Fibroblast of lung (primary cell): ENCODE measurements at regions not wholly inside any gene's neighbourhood (a gene's known extent, or its start where the extent isn't known, plus 50 kb on each side); places are given as distances from the start of the nearest gene placed in this dataset.

Experiments
- DNase-seq, 2 donors: peaks; one replicate each; pipeline versions ENCODE4 v3.0.0 to v3.0.0-alpha.2; 2010; ENCODE audit warnings: low read depth in 2 of 2
- H2AFZ ChIP-seq: 2 replicates; pipeline ENCODE4 v1.5.1; 2012; ENCODE audit warnings: low read length, control low read depth, inconsistent platforms
- H3K27ac ChIP-seq: 2 replicates; pipeline ENCODE4 v1.5.1; 2011; ENCODE audit warnings: low read length, control low read depth; ENCODE audit not compliant: insufficient read depth
- H3K27me3 ChIP-seq: 2 replicates; pipeline ENCODE4 v1.5.1; 2011; ENCODE audit warnings: mild to moderate bottlenecking, low read length; ENCODE audit not compliant: control insufficient read depth, insufficient read depth
- H3K36me3 ChIP-seq: 2 replicates; pipeline ENCODE4 v1.5.1; 2011; ENCODE audit warnings: low read length; ENCODE audit not compliant: control insufficient read depth, insufficient read depth
- H3K4me1 ChIP-seq: 2 replicates; pipeline ENCODE4 v1.5.1; 2011; ENCODE audit warnings: low read length; ENCODE audit not compliant: control insufficient read depth, insufficient read depth; ENCODE audit errors: extremely low read depth
- H3K4me2 ChIP-seq: 2 replicates; pipeline ENCODE4 v1.5.1; 2011; ENCODE audit warnings: low read length, control low read depth; ENCODE audit not compliant: insufficient read depth; ENCODE audit errors: extremely low read depth
- H3K4me3 ChIP-seq, 4 experiments: fragments of 200-600 bp in 1 of 4; sonication (generic) in 1 of 4; replicated peaks in 1 of 4; 2 replicates each; pipeline ENCODE4 v1.5.1; 2011 to 2016; ENCODE audit warnings: low read length in 4 of 4, low read depth in 3 of 4, mild to moderate bottlenecking in 3 of 4, control low read depth in 2 of 4, inconsistent platforms in 1 of 4, mixed read lengths in 1 of 4; ENCODE audit not compliant: insufficient read depth in 1 of 4; ENCODE audit errors: control extremely low read depth in 1 of 4
- H3K79me2 ChIP-seq: 2 replicates; pipeline ENCODE4 v1.5.1; 2012; ENCODE audit warnings: mild to moderate bottlenecking, low read length, inconsistent platforms; ENCODE audit not compliant: control insufficient read depth, insufficient read depth
- H3K9ac ChIP-seq: 2 replicates; pipeline ENCODE4 v1.5.1; 2011; ENCODE audit warnings: mild to moderate bottlenecking, low read length, control low read depth; ENCODE audit not compliant: insufficient read depth
- H3K9me3 ChIP-seq: 2 replicates; pipeline ENCODE4 v1.5.1; 2012; ENCODE audit warnings: low read depth, low read length; ENCODE audit not compliant: control insufficient read depth, insufficient read depth
- H4K20me1 ChIP-seq: 2 replicates; pipeline ENCODE4 v1.5.1; 2011; ENCODE audit warnings: low read length; ENCODE audit not compliant: control insufficient read depth, insufficient read depth; ENCODE audit errors: extremely low read depth
- EZH2 ChIP-seq: IDR thresholded peaks from 2 replicates; pipeline ENCODE4 v1.5.1; 2012; ENCODE audit warnings: low read length, control low read depth, mild to moderate bottlenecking; ENCODE audit errors: missing control alignments
- TF ChIP-seq, protein P1 (sequence below), 2 donors: IDR thresholded peaks in 1 of 2; conservative IDR thresholded peaks in 1 of 2; 1 replicate in 1 of 2; 2 replicates in 1 of 2; pipeline ENCODE4 v1.5.1; 2011 to 2012; ENCODE audit warnings: low read length in 2 of 2, control low read depth in 1 of 2, inconsistent platforms in 1 of 2, low read depth in 1 of 2, mild to moderate bottlenecking in 1 of 2

- Histone ChIP-seq H4K20me1 (no peaks in the 10 kb centered on the region), H3K79me2 (no peaks in the 10 kb centered on the region), H3K4me1 (no peaks in the 10 kb centered on the region), H2AFZ (no peak overlapping the region), H3K4me3 (no peak overlapping the region), H3K4me2 (no peak overlapping the region), H3K27ac (no peak overlapping the region), H3K9ac (no peak overlapping the region), H3K27me3 (no peaks in the 10 kb centered on the region), H3K36me3 (no peaks in the 10 kb centered on the region), H3K9me3 (no peaks in the 10 kb centered on the region)
- TF ChIP-seq, protein P1, sequence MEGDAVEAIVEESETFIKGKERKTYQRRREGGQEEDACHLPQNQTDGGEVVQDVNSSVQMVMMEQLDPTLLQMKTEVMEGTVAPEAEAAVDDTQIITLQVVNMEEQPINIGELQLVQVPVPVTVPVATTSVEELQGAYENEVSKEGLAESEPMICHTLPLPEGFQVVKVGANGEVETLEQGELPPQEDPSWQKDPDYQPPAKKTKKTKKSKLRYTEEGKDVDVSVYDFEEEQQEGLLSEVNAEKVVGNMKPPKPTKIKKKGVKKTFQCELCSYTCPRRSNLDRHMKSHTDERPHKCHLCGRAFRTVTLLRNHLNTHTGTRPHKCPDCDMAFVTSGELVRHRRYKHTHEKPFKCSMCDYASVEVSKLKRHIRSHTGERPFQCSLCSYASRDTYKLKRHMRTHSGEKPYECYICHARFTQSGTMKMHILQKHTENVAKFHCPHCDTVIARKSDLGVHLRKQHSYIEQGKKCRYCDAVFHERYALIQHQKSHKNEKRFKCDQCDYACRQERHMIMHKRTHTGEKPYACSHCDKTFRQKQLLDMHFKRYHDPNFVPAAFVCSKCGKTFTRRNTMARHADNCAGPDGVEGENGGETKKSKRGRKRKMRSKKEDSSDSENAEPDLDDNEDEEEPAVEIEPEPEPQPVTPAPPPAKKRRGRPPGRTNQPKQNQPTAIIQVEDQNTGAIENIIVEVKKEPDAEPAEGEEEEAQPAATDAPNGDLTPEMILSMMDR (conservative IDR thresholded peaks at IDR 0.05 in 1 of 2, IDR thresholded peaks at IDR 0.05 in 1 of 2; ENCODE audit: low read depth in 1 of 2, low read length in 2 of 2), result no peak
- TF ChIP-seq EZH2, result no peak
- no peak for DNase-seq
Measured at GRCh38 chr11:32226480-32226879, 135.6 kb downstream of the RCN1 start.

GRCh38 chr11:32229576-32230240, 138.8 kb downstream of the RCN1 start:
- H3K27ac ChIP-seq, result no peak overlapping the region
- no peaks in the 10 kb centered on the region for H4K20me1 ChIP-seq
- no peak for DNase-seq
- no peaks in the 10 kb centered on the region for H3K27me3 ChIP-seq
- no peaks in the 10 kb centered on the region for H3K79me2 ChIP-seq
- H3K9ac ChIP-seq, result no peak overlapping the region
- H3K4me3 ChIP-seq, result no peak overlapping the region
- H3K4me2 ChIP-seq, result no peak overlapping the region
- H3K4me1 ChIP-seq, result no peaks in the 10 kb centered on the region
- TF ChIP-seq, protein P1 (conservative IDR thresholded peaks at IDR 0.05 in 1 of 2, IDR thresholded peaks at IDR 0.05 in 1 of 2; ENCODE audit: low read depth in 1 of 2, low read length in 2 of 2), result no peak
- TF ChIP-seq EZH2, result no peak
- H2AFZ ChIP-seq, result no peak overlapping the region
- no peaks in the 10 kb centered on the region for H3K36me3 ChIP-seq
- H3K9me3 ChIP-seq, result no peaks in the 10 kb centered on the region

- no peaks in the 10 kb centered on the region for H3K36me3 ChIP-seq
- no peak overlapping the region for H3K4me2 ChIP-seq
- DNase-seq, result peak; percentile 14 to 20
- no peaks in the 10 kb centered on the region for H3K79me2 ChIP-seq
- H3K4me1 ChIP-seq, result no peaks in the 10 kb centered on the region
- TF ChIP-seq, protein P1 (conservative IDR thresholded peaks at IDR 0.05 in 1 of 2, IDR thresholded peaks at IDR 0.05 in 1 of 2; ENCODE audit: low read depth in 1 of 2, low read length in 2 of 2), result peak; percentile 49 to 77
- TF ChIP-seq EZH2, result no peak
- H3K27me3 ChIP-seq, result no peaks in the 10 kb centered on the region
- H2AFZ ChIP-seq, result no peak overlapping the region
- no peak overlapping the region for H3K9ac ChIP-seq
- H3K9me3 ChIP-seq, result no peaks in the 10 kb centered on the region
- no peak overlapping the region for H3K27ac ChIP-seq
- H3K4me3 ChIP-seq, result no peak overlapping the region
- H4K20me1 ChIP-seq, result no peaks in the 10 kb centered on the region
Measured at GRCh38 chr11:32231909-32232493, 141.1 kb downstream of the RCN1 start.
